NCI-H748 (cell line): ENCODE measurements at regions not wholly inside any gene's neighbourhood (a gene's known extent, or its start where the extent isn't known, plus 50 kb on each side); places are given as distances from the start of the nearest gene placed in this dataset.
"Not testable (repeated sequence)": the region's sequence is repeated elsewhere in the genome, so short reads cannot be mapped to it uniquely, and the experiment has no call there.

ENCODE experiments used
- DNase-seq: peaks from one replicate; lab custom pipeline; 2025; ENCODE audit not compliant: unreplicated experiment; lab: John Stamatoyannopoulos, UW

GRCh38 chr11:48902153-48902450 is 81.6 kb downstream of the TRIM51G start:
- DNase-seq, result not testable (repeated sequence)

- not testable (repeated sequence) for DNase-seq
Measured at GRCh38 chr11:48901381-48902152, 82.1 kb downstream of the TRIM51G start.

GRCh38 chr11:48900801-48901181 is 82.9 kb downstream of the TRIM51G start:
- DNase-seq, result peak; percentile 24

GRCh38 chr11:48900131-48900800 is 83.4 kb downstream of the TRIM51G start:
- peak; percentile 24 for DNase-seq

GRCh38 chr11:48880021-48880441 is 103.7 kb downstream of the TRIM51G start:
- DNase-seq, result no peak

GRCh38 chr11:48879256-48879655 is 104.4 kb downstream of the TRIM51G start:
- no peak for DNase-seq
